GM13976 (cell line): ENCODE measurements at regions not wholly inside any gene's neighbourhood (a gene's known extent, or its start where the extent isn't known, plus 50 kb on each side); places are given as distances from the start of the nearest gene placed in this dataset.

Experiments
- DNase-seq: peaks from one replicate; pipeline ENCODE4 v3.0.0; 2012; ENCODE audit warnings: low spot score
- CTCF ChIP-seq: IDR thresholded peaks from 2 replicates; pipeline ENCODE4 v1.5.1; 2012; ENCODE audit warnings: borderline replicate concordance, mild to moderate bottlenecking; ENCODE audit not compliant: insufficient read depth; ENCODE audit errors: extremely low read depth, missing control alignments, control extremely low read depth
- in situ Hi-C: fragments of 300-500 bp; cut with MboI; formaldehyde crosslinking; loops from one replicate; pipeline ENCODE4 v1.12.0; 2022; ENCODE audit warnings: low sequenced_read_pairs, mixed read lengths, inconsistent platforms; ENCODE audit not compliant: unreplicated experiment

- in situ Hi-C loops = no loop called here
- no peak for TF ChIP-seq CTCF
- no peak for DNase-seq
These were observed 203.7 kb upstream of the FOXQ1 start for GRCh38 chr6:1108198-1108597.

GRCh38 chr6:1107578-1107977, 204.3 kb upstream of the FOXQ1 start:
- no peak for DNase-seq
- in situ Hi-C loops = no loop called here
- no peak for TF ChIP-seq CTCF

- TF ChIP-seq CTCF = no peak
- no peak for DNase-seq
- in situ Hi-C loops = no loop called here
These were observed 206.0 kb upstream of the FOXQ1 start for GRCh38 chr6:1105833-1106400.

- no peak for TF ChIP-seq CTCF
- DNase-seq = no peak
- in situ Hi-C loops = no loop called here
These were observed 206.8 kb upstream of the FOXQ1 start for GRCh38 chr6:1104988-1105670.

- no peak for DNase-seq
- TF ChIP-seq CTCF = no peak
- in situ Hi-C loops = no loop called here
These were observed 207.8 kb upstream of the FOXQ1 start for GRCh38 chr6:1103945-1104623.

- no peak for DNase-seq
- TF ChIP-seq CTCF = no peak
- in situ Hi-C loops = no loop called here
These were observed 208.9 kb upstream of the FOXQ1 start for GRCh38 chr6:1103021-1103420.
